ENCODE measurements at regions not wholly inside any gene's neighbourhood (a gene's known extent, or its start where the extent isn't known, plus 50 kb on each side); places are given as distances from the start of the nearest gene placed in this dataset.

- TF ChIP-seq POLR2A (IDR thresholded peaks at IDR 0.05) (no peak), CTCF (IDR thresholded peaks at IDR 0.05) (no peak), EP300 (IDR thresholded peaks at IDR 0.05; ENCODE audit: low read depth) (no peak), POLR2AphosphoS5 (IDR thresholded peaks at IDR 0.05) (no peak)
Observed at GRCh38 chr13:109947006-109947405, 160.6 kb upstream of the IRS2 start.

Data from transverse colon (tissue), 4 donors.